ENCODE measurements at regions not wholly inside any gene's neighbourhood (a gene's known extent, or its start where the extent isn't known, plus 50 kb on each side); places are given as distances from the start of the nearest gene placed in this dataset.

DNA sequence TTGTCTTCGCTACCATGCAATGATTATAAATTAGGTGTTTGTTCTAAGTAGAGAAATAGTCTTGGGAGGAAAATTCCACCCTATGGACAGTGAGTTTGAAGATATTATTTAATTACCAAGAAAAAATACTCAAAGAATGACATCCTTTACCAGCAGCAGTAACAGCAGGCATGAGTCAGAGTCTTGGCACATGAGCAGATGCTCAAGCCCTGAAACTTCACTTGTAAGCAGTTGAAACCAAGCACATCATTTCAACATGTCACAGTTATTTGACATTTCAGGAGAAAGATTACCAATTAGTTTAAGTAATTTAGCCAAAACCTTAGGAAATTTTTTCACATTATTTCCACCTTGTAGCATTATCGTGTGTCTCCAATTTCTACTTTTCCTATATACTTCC lies 99.2 kb downstream of the C12orf50 start:
- intact Hi-C loops (cut with DNase I) = no loop called here
- no peak for DNase-seq (ENCODE audit: low spot score)

GRCh38 chr12:87929346-87929745 lies 99.9 kb downstream of the C12orf50 start:
- intact Hi-C loops (cut with DNase I) = no loop called here
- DNase-seq (ENCODE audit: low spot score) = no peak

DNA sequence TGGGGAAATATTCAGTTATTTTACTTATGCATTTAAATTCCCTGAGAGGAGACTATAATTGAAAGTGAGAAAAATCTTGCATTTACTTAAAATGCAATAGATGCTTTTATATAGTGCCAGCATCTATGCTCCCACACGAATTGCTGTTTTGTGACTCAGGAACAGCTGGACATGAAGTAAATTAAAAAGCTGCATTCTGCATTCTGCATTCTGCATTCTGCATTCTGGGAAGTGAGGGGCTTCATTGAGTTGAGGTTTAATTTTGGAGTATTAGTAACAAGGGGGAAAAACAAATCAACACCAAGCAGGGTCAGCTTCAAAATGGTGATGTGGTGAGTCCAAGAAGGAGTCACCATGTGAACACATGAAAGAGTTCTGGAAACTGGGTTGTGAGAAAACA lies 101.2 kb downstream of the C12orf50 start:
- intact Hi-C loops (cut with DNase I) = no loop called here
- DNase-seq (ENCODE audit: low spot score) = no peak

DNA sequence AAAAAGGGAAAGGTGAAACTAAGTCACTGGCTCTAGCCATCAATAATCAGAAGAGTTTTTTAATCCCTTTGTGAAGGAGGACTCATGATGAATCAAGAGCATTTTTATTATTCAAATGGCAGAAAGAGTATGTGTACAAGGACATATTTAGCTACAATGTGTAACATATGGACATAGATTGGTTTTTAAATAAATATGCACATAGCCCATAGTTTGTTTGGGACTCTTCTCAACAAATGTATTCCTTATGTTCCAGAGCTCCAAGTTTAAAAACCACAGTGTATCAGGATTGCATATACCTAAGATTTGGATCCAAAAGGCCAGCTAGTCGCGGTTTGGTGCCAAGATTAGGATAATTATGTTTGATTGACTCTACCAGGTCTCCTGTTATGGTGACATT lies 104.2 kb downstream of the C12orf50 start:
- no peak for DNase-seq (ENCODE audit: low spot score)
- intact Hi-C loops (cut with DNase I) = no loop called here

GRCh38 chr12:87924149-87924548 lies 105.1 kb downstream of the C12orf50 start:
- no peak for DNase-seq (ENCODE audit: low spot score)
- intact Hi-C loops (cut with DNase I) = no loop called here

DNA sequence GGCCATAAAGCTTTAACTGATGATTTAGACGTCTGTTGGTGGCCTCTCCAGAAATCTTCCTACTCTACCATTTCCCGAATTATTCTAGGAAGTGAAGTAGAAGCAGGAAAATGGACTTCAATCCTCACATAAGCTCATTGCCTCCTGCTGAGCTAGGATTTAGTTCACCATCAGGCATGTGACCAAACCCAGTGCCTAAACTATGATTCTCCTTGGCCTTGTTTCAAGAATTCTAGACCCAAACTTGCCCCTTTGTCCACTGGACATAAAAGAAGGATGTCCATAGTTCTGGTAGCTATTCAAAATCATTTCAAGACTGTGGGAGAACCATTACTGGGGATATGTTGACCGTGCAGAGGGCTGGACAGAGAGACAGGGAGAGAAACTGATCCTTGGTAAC lies 105.8 kb downstream of the C12orf50 start:
- intact Hi-C loops (cut with DNase I) = no loop called here
- DNase-seq (ENCODE audit: low spot score) = no peak

DNA sequence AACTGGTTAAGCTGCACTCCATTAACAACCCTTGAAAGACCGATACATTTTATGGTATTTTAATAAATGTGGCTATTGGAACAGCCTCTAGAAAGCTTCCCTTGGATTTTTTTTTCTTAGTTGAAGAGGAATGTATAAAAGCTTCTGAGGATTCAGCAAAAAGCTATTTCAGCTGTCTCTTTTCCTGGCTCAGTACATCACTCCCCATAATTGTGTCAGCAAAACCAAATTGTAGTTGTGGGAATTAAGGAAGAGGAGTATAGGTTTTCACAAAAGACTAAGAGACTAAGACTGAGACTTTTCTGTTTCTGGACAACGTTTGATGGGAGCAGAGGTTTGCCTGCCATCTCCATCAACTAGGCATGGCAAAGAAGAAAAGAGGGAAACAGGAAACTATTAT lies 106.5 kb downstream of the C12orf50 start:
- intact Hi-C loops (cut with DNase I) = no loop called here
- no peak for DNase-seq (ENCODE audit: low spot score)

- DNase-seq (ENCODE audit: low spot score) = no peak
- intact Hi-C loops (cut with DNase I) = no loop called here
Observed at GRCh38 chr12:87921621-87922020, 107.6 kb downstream of the C12orf50 start.

- DNase-seq (ENCODE audit: low spot score) = no peak
- intact Hi-C loops (cut with DNase I) = no loop called here
Observed at GRCh38 chr12:87920139-87920538, 109.1 kb downstream of the C12orf50 start.

DNA sequence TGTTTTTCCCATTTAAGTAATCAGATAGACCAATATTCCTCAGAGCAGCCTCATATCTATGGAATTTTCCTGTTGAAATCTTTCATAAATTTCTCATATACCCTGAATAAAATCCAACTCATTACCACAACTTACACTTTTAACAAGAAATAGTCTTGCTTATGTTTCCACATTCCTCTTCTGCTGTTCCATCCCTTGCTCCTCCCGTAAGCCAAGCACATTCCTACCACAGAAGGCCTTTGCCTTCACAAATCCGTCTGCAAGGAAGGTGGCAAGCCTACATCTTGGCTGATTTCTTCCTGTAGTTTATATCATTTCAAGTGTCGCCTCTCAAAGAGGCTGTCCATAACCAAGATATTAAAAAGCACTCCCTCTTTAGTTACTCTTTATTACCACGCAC lies 127.7 kb downstream of the C12orf50 start:
- intact Hi-C loops (cut with DNase I) = no loop called here
- no peak for DNase-seq (ENCODE audit: low spot score)

DNA sequence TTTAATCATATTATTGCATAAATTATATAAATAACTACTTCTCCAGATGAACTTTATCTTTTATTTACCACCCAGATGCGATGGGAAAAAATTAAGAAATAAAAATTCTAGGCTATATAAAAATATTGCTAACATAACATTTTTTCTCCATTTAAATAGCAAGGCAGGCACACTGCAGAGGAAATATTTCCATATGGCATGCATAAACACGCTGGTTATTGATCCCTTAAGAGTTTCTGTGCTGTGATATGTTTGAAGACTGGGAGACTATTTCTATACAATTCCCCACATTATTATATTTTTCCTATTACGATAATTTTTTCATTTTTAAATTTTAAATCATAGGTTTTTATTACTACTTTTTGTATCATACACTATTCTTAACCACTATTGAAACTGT lies 131.5 kb downstream of the C12orf50 start:
- DNase-seq (ENCODE audit: low spot score) = no peak
- intact Hi-C loops (cut with DNase I) = no loop called here

DNA sequence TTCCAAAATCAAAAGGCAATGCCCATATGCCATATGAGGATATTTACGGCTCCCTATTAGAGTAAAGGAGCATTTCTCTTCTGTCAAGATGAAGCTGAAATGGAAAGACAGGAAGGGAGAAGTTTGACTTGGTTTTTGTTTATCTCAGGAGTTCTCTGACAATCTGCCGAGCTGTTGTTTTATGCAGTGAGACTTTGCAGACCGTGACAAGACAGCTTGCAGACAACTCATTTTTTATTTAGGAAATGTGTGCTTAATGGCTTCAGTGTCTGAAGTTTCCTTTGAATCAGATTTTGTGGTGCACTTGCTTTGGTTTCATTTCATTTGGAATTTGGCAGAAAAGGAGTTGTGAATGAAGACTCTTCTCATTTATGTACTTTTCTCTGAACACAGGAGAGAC lies 145.4 kb downstream of the C12orf50 start:
- no peak for DNase-seq (ENCODE audit: low spot score)
- intact Hi-C loops (cut with DNase I) = no loop called here

DNA sequence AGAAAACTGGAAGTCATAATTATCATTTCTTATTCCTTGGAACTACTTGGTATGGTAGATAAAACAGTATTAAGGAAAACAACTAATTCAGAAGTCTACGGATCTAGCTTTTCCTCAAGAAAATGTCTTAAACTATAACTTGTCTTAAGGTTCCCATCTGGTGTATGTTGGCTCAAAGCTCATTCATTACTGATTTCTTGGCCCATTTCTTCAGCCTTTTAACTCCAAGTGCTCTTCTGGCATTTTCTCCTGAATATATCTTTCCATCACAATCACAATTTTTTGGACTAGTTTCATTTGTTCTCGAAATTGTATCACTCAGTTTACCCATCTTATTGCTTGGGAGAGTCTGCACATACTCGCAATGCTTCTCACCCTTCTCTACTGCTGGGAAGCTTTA lies 150.1 kb downstream of the C12orf50 start:
- intact Hi-C loops (cut with DNase I) = no loop called here
- no peak for DNase-seq (ENCODE audit: low spot score)

- intact Hi-C loops (cut with DNase I) = no loop called here
- DNase-seq (ENCODE audit: low spot score) = no peak
Observed at GRCh38 chr12:87870493-87871460, 158.4 kb downstream of the C12orf50 start.

DNA sequence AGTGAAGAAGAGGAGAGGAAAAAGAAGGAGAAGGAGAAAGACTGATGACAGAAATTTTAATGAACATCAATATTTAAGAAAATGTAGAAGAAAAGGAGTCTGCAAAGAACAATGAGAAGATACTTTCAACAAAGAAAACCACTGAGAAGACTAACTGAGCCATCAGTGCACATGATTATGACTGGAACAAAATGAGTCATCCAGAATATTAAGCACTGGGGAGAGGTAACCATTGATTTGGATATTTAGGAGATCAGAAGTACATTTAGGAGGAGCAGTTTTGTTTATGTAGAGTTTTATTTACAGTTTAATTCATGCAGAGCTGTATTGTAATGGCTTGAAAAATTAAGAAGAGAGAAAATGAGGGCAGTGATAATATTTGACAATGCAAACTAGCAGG lies 159.1 kb downstream of the C12orf50 start:
- no peak for DNase-seq (ENCODE audit: low spot score)
- intact Hi-C loops (cut with DNase I) = no loop called here

GRCh38 chr12:87866578-87867292 lies 162.5 kb downstream of the C12orf50 start:
- no peak for DNase-seq (ENCODE audit: low spot score)
- intact Hi-C loops (cut with DNase I) = no loop called here

- intact Hi-C loops (cut with DNase I) = no loop called here
- no peak for DNase-seq (ENCODE audit: low spot score)
Observed at GRCh38 chr12:87861791-87862190, 167.4 kb downstream of the C12orf50 start.

- intact Hi-C loops (cut with DNase I) = no loop called here
- no peak for DNase-seq (ENCODE audit: low spot score)
Observed at GRCh38 chr12:87853448-87854003, 175.7 kb downstream of the C12orf50 start.

GRCh38 chr12:87849074-87849473 lies 180.1 kb downstream of the C12orf50 start:
- intact Hi-C loops (cut with DNase I) = no loop called here
- DNase-seq (ENCODE audit: low spot score) = no peak

DNA sequence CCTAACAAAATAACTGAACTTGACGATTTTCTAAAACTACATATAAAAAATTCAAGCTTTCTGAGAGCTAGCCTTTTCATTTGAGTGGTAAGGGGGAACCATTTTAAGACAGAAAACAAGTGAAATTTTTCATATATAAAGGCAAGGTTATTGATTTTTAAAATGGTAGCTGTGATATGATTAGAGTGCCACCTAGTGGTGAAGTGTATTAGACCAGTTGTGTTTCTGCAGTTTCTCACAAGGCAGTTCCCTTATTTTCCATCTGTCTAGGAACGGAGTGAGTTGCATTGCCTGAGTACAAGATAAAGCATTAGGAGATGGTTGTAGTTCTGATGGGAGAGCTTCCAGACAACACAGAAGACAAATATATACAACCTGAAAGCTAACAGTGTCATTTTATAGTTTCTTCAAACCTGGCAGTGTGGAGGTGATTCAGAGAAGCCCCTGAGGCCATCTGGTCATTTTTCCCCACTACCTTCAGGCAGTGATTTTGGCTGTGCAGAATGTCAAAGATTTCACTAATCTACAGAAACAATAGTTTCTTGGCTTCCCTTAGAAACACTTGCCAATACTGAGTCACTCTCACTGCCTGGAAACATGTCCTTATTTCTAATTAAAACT lies 180.8 kb downstream of the C12orf50 start:
- intact Hi-C loops (cut with DNase I) = no loop called here

More for the DNA sequence above, 180.8 kb downstream of the C12orf50 start:
- DNase-seq (ENCODE audit: low spot score) = no peak

Measured in posterior vena cava (tissue), 2 donors.